Activated CD4-positive, alpha-beta T cell treated with anti-CD3 and anti-CD28 coated beads, Interleukin-2, amount 50 U/mL, for 16 hours (primary cell): ENCODE measurements at regions not wholly inside any gene's neighbourhood (a gene's known extent, or its start where the extent isn't known, plus 50 kb on each side); places are given as distances from the start of the nearest gene placed in this dataset.

ENCODE experiments used
- DNase-seq: peaks from one replicate; pipeline ENCODE4 v3.0.0-alpha.2; 2020

DNA sequence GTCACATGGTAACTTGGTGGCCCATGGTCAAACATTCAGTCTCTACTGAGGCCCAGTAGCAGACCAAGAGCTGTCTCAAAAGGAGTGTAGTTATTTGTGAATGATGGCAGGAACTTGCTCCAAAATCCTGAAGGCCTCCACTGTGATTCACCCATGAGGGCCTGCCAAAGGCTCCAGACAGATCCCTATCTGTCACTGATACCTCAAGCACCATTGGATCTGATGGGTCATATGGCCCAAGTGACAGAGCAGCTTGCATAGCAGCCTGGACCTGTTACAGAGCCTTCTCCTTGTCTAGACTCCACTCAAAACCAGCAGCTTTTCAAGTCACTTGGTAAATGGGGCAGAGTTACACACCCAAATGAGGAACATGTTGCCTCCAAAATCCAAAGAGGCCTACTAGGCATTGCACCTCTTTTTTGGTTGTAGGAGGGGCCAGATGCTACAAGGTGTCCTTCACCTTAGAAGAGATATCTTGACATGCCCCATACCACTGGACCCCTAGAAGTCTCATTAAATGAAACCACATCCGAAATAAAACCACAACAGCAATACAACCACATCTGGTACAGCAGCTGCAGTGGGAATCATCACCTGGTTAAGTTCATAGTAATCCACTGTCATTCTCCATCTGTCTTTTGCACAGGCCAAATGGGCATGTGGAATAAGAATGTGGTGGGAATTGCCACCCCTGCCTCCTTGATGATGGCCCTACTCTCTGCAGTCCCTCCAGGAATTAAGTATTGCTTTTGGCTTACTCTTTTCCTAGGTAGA is 150.4 kb upstream of the MAX start:
- no peak for DNase-seq

GRCh38 chr14:65255029-65255545 is 152.8 kb upstream of the MAX start:
- DNase-seq, result no peak

- no peak for DNase-seq
Observed at GRCh38 chr14:65255583-65256461, 153.5 kb upstream of the MAX start.

GRCh38 chr14:65256714-65257113 is 154.4 kb upstream of the MAX start:
- no peak for DNase-seq

DNA sequence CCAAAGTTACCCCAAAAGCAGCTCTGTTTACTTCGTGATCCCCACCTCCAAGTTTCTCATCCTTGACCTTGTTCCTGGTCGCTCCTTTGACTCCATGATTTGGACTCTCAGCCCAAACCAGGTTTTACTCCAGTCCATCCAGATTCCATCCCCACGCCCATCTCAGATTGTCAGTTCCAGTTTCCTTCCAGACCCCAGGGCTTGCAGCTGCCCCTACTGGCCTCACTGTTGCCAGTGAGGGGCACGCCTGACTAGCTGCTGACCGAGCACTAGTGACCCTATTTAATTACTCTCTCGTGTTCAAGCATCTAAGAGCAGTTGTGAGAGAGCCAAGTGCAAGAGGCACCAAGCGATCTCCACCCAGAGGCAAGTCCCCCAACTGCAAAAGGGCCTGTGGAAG is 155.1 kb upstream of the FUT8 start:
- DNase-seq, result no peak

- DNase-seq, result no peak
Observed at GRCh38 chr14:65258391-65258790, 154.1 kb upstream of the FUT8 start.

GRCh38 chr14:65259000-65259399 is 153.5 kb upstream of the FUT8 start:
- DNase-seq, result no peak

DNA sequence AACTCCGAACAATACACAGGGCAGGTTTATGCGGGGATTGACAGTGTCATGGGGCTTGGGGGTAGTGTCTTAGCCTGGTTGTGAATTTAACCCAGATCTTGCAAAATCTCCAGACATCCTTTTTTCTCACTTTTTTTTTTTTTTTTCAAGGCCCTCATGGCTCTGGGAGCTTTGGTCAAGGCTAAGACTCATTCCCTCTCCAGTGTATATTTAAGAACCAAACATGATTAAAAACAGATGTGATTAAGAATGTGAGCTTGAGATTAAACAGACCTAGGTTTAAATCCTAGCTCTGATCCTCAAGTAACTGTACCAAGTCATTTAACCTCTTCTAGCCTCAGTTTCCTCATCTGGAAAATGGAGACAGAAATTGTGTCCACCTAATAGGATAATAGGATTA is 151.7 kb upstream of the FUT8 start:
- DNase-seq, result no peak

GRCh38 chr14:65261425-65261920 is 151.1 kb upstream of the FUT8 start:
- no peak for DNase-seq

GRCh38 chr14:65261946-65262345 is 150.6 kb upstream of the FUT8 start:
- DNase-seq, result no peak

DNA sequence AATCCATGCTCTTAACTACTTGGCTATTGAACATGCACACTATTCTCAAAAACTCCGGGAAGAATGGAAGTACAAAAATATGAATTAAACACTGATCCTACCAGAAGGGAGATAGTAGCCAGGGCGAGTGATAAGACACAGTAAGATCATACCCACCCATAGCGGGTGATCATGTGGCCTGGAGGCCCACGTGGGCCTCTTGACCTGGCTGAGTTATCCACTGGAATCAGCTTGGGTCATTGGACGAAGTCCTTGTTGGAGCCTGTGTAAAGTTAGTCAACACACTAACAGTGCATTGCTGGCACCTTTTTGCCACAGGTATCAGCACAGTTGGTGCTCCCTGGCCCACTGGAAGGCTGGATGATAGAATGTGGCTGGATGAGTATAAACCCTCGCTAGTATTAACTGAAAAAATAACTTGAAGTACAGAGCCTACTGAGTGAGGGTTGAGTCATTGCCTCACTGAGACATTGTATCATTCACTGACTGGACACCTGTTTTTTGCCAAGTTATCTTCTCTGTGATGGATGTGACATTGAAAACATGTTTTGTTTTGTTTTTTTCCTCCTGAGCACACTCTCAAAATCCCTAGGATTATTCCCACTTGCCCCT is 149.2 kb upstream of the FUT8 start:
- DNase-seq, result no peak

DNA sequence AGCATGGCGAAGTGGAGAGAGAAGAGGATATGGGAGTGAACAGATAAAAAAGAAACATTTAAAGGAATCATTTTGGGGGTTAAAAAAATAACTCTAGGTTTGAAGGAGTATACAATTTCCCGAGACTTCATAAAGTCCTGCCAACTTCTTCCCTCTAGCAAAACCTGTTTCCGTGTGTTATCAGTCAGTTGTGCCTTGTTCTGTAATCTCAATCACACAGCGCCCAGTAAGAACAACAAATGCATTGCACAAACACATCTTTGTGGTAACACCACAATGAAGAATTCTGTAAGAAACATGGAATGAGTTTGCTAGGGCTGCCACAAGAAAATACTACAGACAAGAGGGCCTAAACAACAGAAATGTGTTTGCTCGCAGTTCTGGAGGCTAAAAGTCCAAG is 144.7 kb upstream of the FUT8 start:
- DNase-seq, result no peak

- no peak for DNase-seq
Observed at GRCh38 chr14:65268594-65268993, 143.9 kb upstream of the FUT8 start.

GRCh38 chr14:65269732-65270131 is 142.8 kb upstream of the FUT8 start:
- no peak for DNase-seq

GRCh38 chr14:65277027-65277426 is 135.5 kb upstream of the FUT8 start:
- DNase-seq, result peak; percentile 58

GRCh38 chr14:65277580-65278270 is 134.8 kb upstream of the FUT8 start:
- no peak for DNase-seq

GRCh38 chr14:65278589-65278988 is 133.9 kb upstream of the FUT8 start:
- no peak for DNase-seq

DNA sequence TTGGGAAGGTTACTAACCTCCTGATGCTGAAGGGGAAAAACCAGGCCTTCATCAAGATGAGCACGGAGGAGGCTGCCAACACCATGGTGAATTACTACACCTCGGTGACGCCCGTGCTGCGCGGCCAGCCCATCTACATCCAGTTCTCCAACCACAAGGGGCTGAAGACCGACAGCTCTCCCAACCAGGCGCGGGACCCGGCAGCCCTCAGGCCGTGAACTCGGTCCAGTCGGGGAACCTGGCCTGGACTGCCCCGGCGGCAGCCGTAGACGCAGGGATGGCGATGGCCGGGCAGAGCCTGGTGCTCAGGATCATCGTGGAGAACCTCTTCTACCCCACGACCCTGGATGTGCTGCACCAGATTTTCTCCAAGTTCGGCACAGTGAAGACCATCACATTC is 133.0 kb upstream of the FUT8 start:
- no peak for DNase-seq

DNA sequence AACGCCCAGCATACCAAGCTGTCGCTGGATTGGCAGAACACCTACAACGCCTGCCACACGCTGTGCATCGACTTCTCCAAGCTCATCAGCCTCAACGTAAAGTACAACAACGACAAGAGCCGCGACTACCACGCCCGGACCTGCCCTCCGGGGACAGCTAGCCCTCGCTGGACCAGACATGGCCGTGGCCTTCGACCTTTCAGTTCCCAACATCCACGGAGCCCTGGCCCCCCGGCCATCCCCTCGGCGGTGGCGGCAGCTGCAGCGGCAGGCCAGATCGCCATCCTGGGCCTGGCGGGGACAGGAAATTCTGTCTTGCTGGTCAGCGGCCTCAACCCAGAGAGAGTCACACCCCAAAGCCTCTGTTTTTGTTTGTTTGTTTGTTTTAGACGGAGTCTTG is 132.6 kb upstream of the FUT8 start:
- no peak for DNase-seq

- DNase-seq, result no peak
Observed at GRCh38 chr14:65280653-65281052, 131.9 kb upstream of the FUT8 start.

GRCh38 chr14:65281991-65282895 is 130.3 kb upstream of the FUT8 start:
- peak; percentile 41 for DNase-seq

DNA sequence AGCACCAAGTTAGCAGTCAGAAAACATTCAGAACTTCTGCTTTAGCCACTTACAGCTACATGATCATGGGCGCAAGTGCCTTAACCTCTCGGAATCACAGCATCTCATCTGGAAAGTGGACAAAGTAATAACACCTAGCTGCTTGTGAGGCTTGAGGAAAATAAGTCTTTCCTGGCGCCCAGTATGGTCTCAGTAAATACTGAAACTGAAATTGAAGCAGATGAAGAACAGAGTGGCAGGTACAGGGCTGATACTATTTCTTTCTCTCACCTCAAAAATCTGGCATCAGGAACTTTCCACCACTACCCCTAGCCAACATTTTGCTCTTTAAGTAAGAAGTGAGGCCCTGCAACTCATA is 129.7 kb upstream of the FUT8 start:
- DNase-seq, result no peak
